ENCODE measurements at regions not wholly inside any gene's neighbourhood (a gene's known extent, or its start where the extent isn't known, plus 50 kb on each side); places are given as distances from the start of the nearest gene placed in this dataset.
"Not testable (repeated sequence)": the region's sequence is repeated elsewhere in the genome, so short reads cannot be mapped to it uniquely, and the experiment has no call there.

GRCh38 chr10:57336865-57337264 is 930.8 kb downstream of the IPMK start:
- ATAC-seq (ENCODE audit: low FRiP score) = no peak
- no peak for DNase-seq (ENCODE audit: low spot score)
- TF ChIP-seq CTCF (IDR thresholded peaks at IDR 0.05) = no peak

- DNase-seq (ENCODE audit: low spot score) (no peak), ATAC-seq (ENCODE audit: low FRiP score) (no peak)
- no peak for TF ChIP-seq CTCF (IDR thresholded peaks at IDR 0.05)
These were observed 931.4 kb downstream of the IPMK start for GRCh38 chr10:57336341-57336740.

- DNase-seq (ENCODE audit: low spot score) (no peak), ATAC-seq (ENCODE audit: low FRiP score) (no peak)
- TF ChIP-seq CTCF (IDR thresholded peaks at IDR 0.05) = no peak
These were observed 933.2 kb downstream of the IPMK start for GRCh38 chr10:57334523-57334922.

GRCh38 chr10:57333880-57334279 is 933.8 kb downstream of the IPMK start:
- DNase-seq (ENCODE audit: low spot score) (no peak), ATAC-seq (ENCODE audit: low FRiP score) (no peak)
- TF ChIP-seq CTCF (IDR thresholded peaks at IDR 0.05) = no peak

- DNase-seq (ENCODE audit: low spot score); ATAC-seq (ENCODE audit: low FRiP score): not testable (repeated sequence)
These were observed 946.3 kb downstream of the IPMK start for GRCh38 chr10:57321400-57321854.

GRCh38 chr10:57320416-57320815 is 947.3 kb downstream of the IPMK start:
- no peak for TF ChIP-seq CTCF (IDR thresholded peaks at IDR 0.05)
- DNase-seq (ENCODE audit: low spot score) = no peak
- ATAC-seq (ENCODE audit: low FRiP score) = no peak

- TF ChIP-seq CTCF (IDR thresholded peaks at IDR 0.05) = no peak
- ATAC-seq (ENCODE audit: low FRiP score) = no peak
These were observed 953.0 kb upstream of the ZWINT start for GRCh38 chr10:57314046-57314445.

GRCh38 chr10:57303566-57303965 is 942.5 kb upstream of the ZWINT start:
- ATAC-seq (ENCODE audit: low FRiP score) = no peak
- TF ChIP-seq CTCF (IDR thresholded peaks at IDR 0.05) = no peak
- DNase-seq (ENCODE audit: low spot score) = no peak

More at GRCh38 chr10:57314046-57314445, 953.0 kb upstream of the ZWINT start:
- DNase-seq (ENCODE audit: low spot score) = no peak
